Transverse colon (tissue), 4 donors: ENCODE measurements at regions not wholly inside any gene's neighbourhood (a gene's known extent, or its start where the extent isn't known, plus 50 kb on each side); places are given as distances from the start of the nearest gene placed in this dataset.
A peak's percentile ranks its signal among the peaks of the same experiment; 100 is the strongest.

ENCODE experiments used
- DNase-seq: peaks from one replicate; pipeline ENCODE4 v3.0.0-alpha.2; 2019
- H3K27ac ChIP-seq, 4 donors: fragments of 200-600 bp; sonication (generic); 2 replicates each; pipeline ENCODE4 v1.5.1; 2016 to 2018; ENCODE audit warnings: inconsistent platforms in 4 of 4
- H3K27me3 ChIP-seq: fragments of 200-600 bp; sonication (generic); 2 replicates; pipeline ENCODE4 v1.5.1; 2017; ENCODE audit warnings: inconsistent platforms
- H3K36me3 ChIP-seq, 4 donors: fragments of 200-600 bp; sonication (generic); 2 replicates each; pipeline ENCODE4 v1.5.1; 2017 to 2019; ENCODE audit warnings: inconsistent platforms in 4 of 4
- H3K4me1 ChIP-seq, 4 donors: fragments of 200-600 bp; sonication (generic); 2 replicates each; pipeline ENCODE4 v1.5.1; 2017 to 2020; ENCODE audit warnings: inconsistent platforms in 4 of 4
- H3K4me3 ChIP-seq, 4 donors: fragments of 200-600 bp; sonication (generic); 1 replicate in 1 of 4; 2 replicates in 3 of 4; pipeline versions ENCODE4 v1.5.1 to v1.6.1; 2017 to 2019; ENCODE audit warnings: inconsistent platforms in 4 of 4
- H3K9me3 ChIP-seq, 2 donors: fragments of 200-600 bp; sonication (generic); 2 replicates each; pipeline ENCODE4 v1.5.1; 2017 to 2019; ENCODE audit warnings: inconsistent platforms in 2 of 2
- EP300 ChIP-seq: sonication (generic); formaldehyde crosslinking; IDR thresholded peaks from one replicate; pipeline ENCODE4 v1.6.1; 2017; ENCODE audit warnings: antibody characterized with exemption, low read depth
- POLR2A ChIP-seq: fragments of 450-650 bp; IDR thresholded peaks from one replicate; pipeline ENCODE4 v1.6.1; 2016; ENCODE audit warnings: antibody characterized with exemption, mild to moderate bottlenecking, moderate library complexity
- POLR2AphosphoS5 ChIP-seq, 3 donors: sonication (generic); formaldehyde crosslinking; IDR thresholded peaks; one replicate each; pipeline ENCODE4 v1.6.1; 2016; ENCODE audit warnings: antibody characterized with exemption in 3 of 3
- WGBS, 2 donors: methylation state at CpG; one replicate each; pipeline ENCODE4 v1.1.5; 2018; ENCODE audit warnings: low coverage in 1 of 2; 5-methylcytosine and 5-hydroxymethylcytosine counted together
- in situ Hi-C, 4 donors: fragments of 200-750 bp; cut with MboI; loops; one replicate each; pipeline versions ENCODE4 v1.15.0 to v1.15.1; 2017; ENCODE audit warnings: low sequenced_read_pairs in 3 of 4, low pct_ligation_motif_present in 1 of 4, low pct_unique_long_range_greater_than_20kb in 1 of 4
- intact Hi-C: fragments of 100-400 bp; cut with DNase I; formaldehyde crosslinking; loops from one replicate; pipeline ENCODE4 v1.15.1; 2023; ENCODE audit warnings: low total_unique reads
- TF ChIP-seq, protein P1 (sequence below), 5 experiments: fragments of 200-600 bp in 3 of 5; fragments of 450-650 bp in 2 of 5; sonication (generic) in 3 of 5; IDR thresholded peaks; 1 replicate in 2 of 5; 2 replicates in 3 of 5; pipeline ENCODE4 v1.5.1; 2016 to 2017; ENCODE audit warnings: antibody characterized with exemption in 5 of 5, inconsistent platforms in 3 of 5, mild to moderate bottlenecking in 2 of 5, moderate library complexity in 1 of 5

DNA sequence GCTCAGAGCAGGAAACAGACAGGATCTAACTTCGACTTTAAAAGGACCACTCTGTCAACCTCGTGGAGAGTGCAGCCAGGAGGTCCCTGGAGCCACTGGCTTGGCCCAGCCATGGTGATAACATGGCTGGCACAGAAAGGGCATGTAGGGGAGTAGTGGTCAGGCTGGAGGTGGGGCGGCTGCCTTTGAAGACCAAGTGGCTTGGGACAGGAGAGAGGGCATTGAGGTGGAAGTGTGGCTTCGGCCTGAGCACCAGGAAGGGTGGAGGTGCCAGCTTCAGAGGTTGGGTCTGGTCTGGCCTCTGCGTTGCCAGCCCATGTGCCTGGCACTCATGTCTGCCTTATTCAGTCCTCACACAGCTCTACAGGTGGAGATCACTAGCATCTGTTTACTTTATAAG lies 270.0 kb downstream of the NSG2 start:
- H3K4me3 ChIP-seq: no peak overlapping the region
- 55 to 68% methylated on average over 3 to 5 of the region's 5 CpGs for WGBS, 2 donors
- intact Hi-C loops: no loop called here
- in situ Hi-C loops: loop anchor here (10.0 to 25.0 kb wide), 3 partner anchors 271 to 703 kb away; partner anchors contain the start of genes BOD1 (in 4 of the 4) and NSG2 (in 4 of the 4)
- peaks cover 28% of the 10 kb centered on the region for H3K27me3 ChIP-seq
- H3K4me1 ChIP-seq: peaks cover 0 to 7% (median 4%) of the 10 kb centered on the region in 4 donors
- no peaks in the 10 kb centered on the region for H3K36me3 ChIP-seq
- TF ChIP-seq POLR2A (no peak), EP300 (no peak), POLR2AphosphoS5 (IDR thresholded peaks at IDR 0.05) (no peak)
- TF ChIP-seq, protein P1, sequence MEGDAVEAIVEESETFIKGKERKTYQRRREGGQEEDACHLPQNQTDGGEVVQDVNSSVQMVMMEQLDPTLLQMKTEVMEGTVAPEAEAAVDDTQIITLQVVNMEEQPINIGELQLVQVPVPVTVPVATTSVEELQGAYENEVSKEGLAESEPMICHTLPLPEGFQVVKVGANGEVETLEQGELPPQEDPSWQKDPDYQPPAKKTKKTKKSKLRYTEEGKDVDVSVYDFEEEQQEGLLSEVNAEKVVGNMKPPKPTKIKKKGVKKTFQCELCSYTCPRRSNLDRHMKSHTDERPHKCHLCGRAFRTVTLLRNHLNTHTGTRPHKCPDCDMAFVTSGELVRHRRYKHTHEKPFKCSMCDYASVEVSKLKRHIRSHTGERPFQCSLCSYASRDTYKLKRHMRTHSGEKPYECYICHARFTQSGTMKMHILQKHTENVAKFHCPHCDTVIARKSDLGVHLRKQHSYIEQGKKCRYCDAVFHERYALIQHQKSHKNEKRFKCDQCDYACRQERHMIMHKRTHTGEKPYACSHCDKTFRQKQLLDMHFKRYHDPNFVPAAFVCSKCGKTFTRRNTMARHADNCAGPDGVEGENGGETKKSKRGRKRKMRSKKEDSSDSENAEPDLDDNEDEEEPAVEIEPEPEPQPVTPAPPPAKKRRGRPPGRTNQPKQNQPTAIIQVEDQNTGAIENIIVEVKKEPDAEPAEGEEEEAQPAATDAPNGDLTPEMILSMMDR (IDR thresholded peaks at IDR 0.05): no peak
- no peak overlapping the region for H3K27ac ChIP-seq
- H3K9me3 ChIP-seq: no peaks in the 10 kb centered on the region
- DNase-seq: no peak

DNA sequence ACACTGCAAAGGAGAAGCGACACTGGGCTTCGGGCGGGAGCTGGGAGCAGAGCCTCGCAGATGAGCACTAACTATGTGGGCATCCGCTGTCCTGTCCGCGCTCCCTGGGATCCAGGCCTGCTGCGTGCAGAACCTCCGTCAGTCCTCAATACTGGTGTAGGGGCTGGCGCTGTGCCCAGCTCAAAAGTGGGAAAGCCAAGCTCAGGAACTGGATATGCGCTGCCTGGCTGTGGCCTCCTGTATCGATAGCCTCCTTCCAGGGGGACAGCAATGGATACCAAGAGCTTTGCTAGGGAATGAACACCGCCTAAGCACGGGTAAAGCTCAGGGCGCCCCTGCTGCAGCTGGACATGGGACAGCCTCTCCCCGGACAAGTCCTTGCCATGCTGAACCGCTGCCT lies 270.4 kb downstream of the NSG2 start:
- Histone ChIP-seq H3K4me3 (no peak overlapping the region), H3K36me3 (no peaks in the 10 kb centered on the region), H3K9me3 (no peaks in the 10 kb centered on the region), H3K27me3 (peaks cover 25% of the 10 kb centered on the region), H3K27ac (no peak overlapping the region), H3K4me1 (peaks cover 0 to 7% (median 4%) of the 10 kb centered on the region in 4 donors)
- 85% methylated on average over 16 of the region's 17 CpGs; no CpG with 5 or more reads in 1 of the 2 donors for WGBS, 2 donors
- intact Hi-C loops (no loop called here), in situ Hi-C loops (loop anchor here (10.0 to 25.0 kb wide), 3 partner anchors 271 to 704 kb away; partner anchors contain the start of genes BOD1 (in 4 of the 4) and NSG2 (in 4 of the 4))
- TF ChIP-seq, protein P1 (IDR thresholded peaks at IDR 0.05): no peak
- no peak for TF ChIP-seq POLR2A
- no peak for TF ChIP-seq EP300
- TF ChIP-seq POLR2AphosphoS5 (IDR thresholded peaks at IDR 0.05): no peak
- DNase-seq: no peak

DNA sequence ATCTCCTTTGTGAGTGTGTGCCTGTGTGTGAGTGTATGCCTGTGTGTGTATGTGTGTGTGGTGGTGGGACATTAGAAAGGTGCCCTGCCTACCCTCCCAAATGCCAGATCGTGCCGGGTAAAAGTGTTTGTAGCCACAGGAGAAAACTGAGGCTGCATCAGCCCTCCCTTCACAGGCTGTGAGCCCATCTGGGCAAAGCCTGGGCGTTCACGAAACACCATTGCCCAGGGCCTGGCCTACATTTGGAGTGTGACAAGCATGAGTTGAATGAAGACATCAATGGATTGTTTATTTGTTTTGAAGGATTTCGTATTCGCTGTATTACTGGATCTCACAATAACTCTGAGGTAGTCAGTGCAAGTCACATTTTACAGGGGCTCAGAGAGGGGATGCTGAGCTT lies 270.8 kb downstream of the NSG2 start:
- TF ChIP-seq POLR2AphosphoS5 (IDR thresholded peaks at IDR 0.05) (no peak), EP300 (no peak), POLR2A (no peak)
- TF ChIP-seq, protein P1 (IDR thresholded peaks at IDR 0.05): no peak
- no peak for DNase-seq
- in situ Hi-C loops (loop anchor here (10.0 to 25.0 kb wide), 3 partner anchors 272 to 704 kb away; partner anchors contain the start of genes BOD1 (in 4 of the 4) and NSG2 (in 4 of the 4)), intact Hi-C loops (no loop called here)
- peaks cover 21% of the 10 kb centered on the region for H3K27me3 ChIP-seq
- WGBS, 2 donors: 85% methylated on average over 6 of the region's 6 CpGs; no CpG with 5 or more reads in 1 of the 2 donors
- H3K4me3 ChIP-seq: no peak overlapping the region
- H3K36me3 ChIP-seq: no peaks in the 10 kb centered on the region
- H3K27ac ChIP-seq: no peak overlapping the region
- H3K4me1 ChIP-seq: peaks cover 0 to 7% (median 4%) of the 10 kb centered on the region in 4 donors
- H3K9me3 ChIP-seq: no peaks in the 10 kb centered on the region

DNA sequence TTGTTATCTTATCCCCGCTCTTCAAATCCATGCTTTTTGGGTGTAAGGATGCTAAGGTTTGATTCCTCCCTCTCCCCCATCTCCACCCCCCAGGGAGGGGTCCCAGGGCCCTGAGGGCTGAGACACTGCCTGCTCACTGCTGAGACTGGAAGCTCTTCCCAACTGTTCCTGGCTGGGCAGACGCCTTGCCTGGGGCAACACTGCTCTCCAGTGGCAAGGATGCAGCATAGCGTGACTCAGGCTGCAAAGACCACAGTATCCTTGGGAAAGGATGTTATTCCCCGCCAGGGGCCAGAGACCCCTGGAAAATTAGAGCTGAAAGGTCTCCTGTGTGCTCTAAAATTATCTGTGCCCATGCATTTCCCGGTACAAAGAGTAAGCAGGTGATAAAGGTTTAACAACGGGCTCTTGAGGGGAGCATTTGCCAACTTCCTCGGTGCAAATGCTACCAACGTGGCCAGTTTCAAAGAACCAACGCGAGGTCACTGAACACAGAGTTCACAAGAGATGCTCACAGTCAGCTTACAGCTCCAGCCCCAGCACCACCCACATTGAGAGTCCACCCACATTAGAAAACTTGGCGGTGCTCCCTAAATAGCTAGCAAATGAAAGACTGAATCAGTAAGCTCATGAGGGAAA lies 271.9 kb downstream of the NSG2 start:
- in situ Hi-C loops: loop anchor here (10.0 to 25.0 kb wide), 3 partner anchors 273 to 705 kb away; partner anchors contain the start of genes BOD1 (in 4 of the 4) and NSG2 (in 4 of the 4)
- DNase-seq: no peak
- no peaks in the 10 kb centered on the region for H3K36me3 ChIP-seq
- intact Hi-C loops: no loop called here
- H3K27ac ChIP-seq: no peak overlapping the region
- no peaks in the 10 kb centered on the region for H3K9me3 ChIP-seq
- no peaks in the 10 kb centered on the region for H3K4me1 ChIP-seq
- H3K4me3 ChIP-seq: no peak overlapping the region
- no peak for TF ChIP-seq POLR2AphosphoS5 (IDR thresholded peaks at IDR 0.05)
- TF ChIP-seq, protein P1 (IDR thresholded peaks at IDR 0.05): peak; percentile 29 to 43 (median 38)
- peaks cover 16% of the 10 kb centered on the region for H3K27me3 ChIP-seq
- WGBS, 2 donors: 22 to 90% methylated on average over 1 to 11 of the region's 11 CpGs
